DND-41 (cell line): ENCODE measurements at regions not wholly inside any gene's neighbourhood (a gene's known extent, or its start where the extent isn't known, plus 50 kb on each side); places are given as distances from the start of the nearest gene placed in this dataset.

Source experiments
- ATAC-seq: fragments of 200-7000 bp; cut with Tn5 transposase; 3 replicates; pipeline ENCODE4 v1.9.1; 2021; ENCODE audit warnings: low read depth; ENCODE audit not compliant: insufficient read depth
- DNase-seq: peaks from one replicate; pipeline ENCODE4 v3.0.0-alpha.2; 2020
- H2AFZ ChIP-seq: 2 replicates; pipeline ENCODE4 v1.6.0; 2012; ENCODE audit warnings: low read depth, low read length
- H3K27ac ChIP-seq: 2 replicates; pipeline ENCODE4 v1.5.1; 2012; ENCODE audit warnings: low read length, inconsistent platforms
- H3K27me3 ChIP-seq: fragments of 200-600 bp; sonication (generic); 2 replicates; pipeline ENCODE4 v1.6.0; 2012; ENCODE audit warnings: low read length, mild to moderate bottlenecking, inconsistent platforms; ENCODE audit not compliant: insufficient read depth, poor library complexity
- H3K36me3 ChIP-seq: 2 replicates; pipeline ENCODE4 v1.5.1; 2012; ENCODE audit warnings: low read length, inconsistent platforms; ENCODE audit not compliant: insufficient read depth
- H3K4me1 ChIP-seq: 2 replicates; pipeline ENCODE4 v1.5.1; 2012; ENCODE audit warnings: mild to moderate bottlenecking, low read length; ENCODE audit not compliant: insufficient read depth
- H3K4me2 ChIP-seq: 2 replicates; pipeline ENCODE4 v1.6.0; 2012; ENCODE audit warnings: mild to moderate bottlenecking, moderate library complexity, low read length, inconsistent platforms; ENCODE audit not compliant: insufficient read depth
- H3K4me3 ChIP-seq, 2 experiments: fragments of 200-600 bp in 1 of 2; shearing (Covaris generic) in 1 of 2; 2 replicates each; pipeline ENCODE4 v1.5.1; 2012 to 2016; ENCODE audit warnings: inconsistent platforms in 2 of 2, low read length in 2 of 2, mild to moderate bottlenecking in 2 of 2, low read depth in 1 of 2, moderate library complexity in 1 of 2
- H3K79me2 ChIP-seq: 2 replicates; pipeline ENCODE4 v1.6.0; 2012; ENCODE audit warnings: low read length, inconsistent platforms; ENCODE audit not compliant: insufficient read depth
- H3K9ac ChIP-seq: 2 replicates; pipeline ENCODE4 v1.6.0; 2012; ENCODE audit warnings: low read depth, mild to moderate bottlenecking, inconsistent platforms, low read length, moderate library complexity
- H3K9me3 ChIP-seq: 2 replicates; pipeline ENCODE4 v1.5.1; 2012; ENCODE audit warnings: low read length, moderate library complexity, mild to moderate bottlenecking, inconsistent platforms; ENCODE audit not compliant: insufficient read depth, severe bottlenecking
- H4K20me1 ChIP-seq: 2 replicates; pipeline ENCODE4 v1.6.0; 2012; ENCODE audit warnings: low read length; ENCODE audit not compliant: insufficient read depth
- CTCF ChIP-seq: IDR thresholded peaks from 2 replicates; pipeline ENCODE4 v1.5.1; 2012; ENCODE audit warnings: borderline replicate concordance, low read length, moderate library complexity, mild to moderate bottlenecking; ENCODE audit not compliant: poor library complexity, severe bottlenecking; ENCODE audit errors: extremely low read depth
- EZH2 ChIP-seq: IDR thresholded peaks from 3 replicates; pipeline ENCODE4 v1.6.1; 2012; ENCODE audit warnings: borderline replicate concordance, low read depth, mild to moderate bottlenecking, moderate library complexity, low read length, inconsistent platforms; ENCODE audit not compliant: severe bottlenecking

GRCh38 chr6:133055441-133055966 is 185.7 kb upstream of the EYA4 start:
- Histone ChIP-seq H3K4me2 (no peak overlapping the region), H3K4me1 (no peaks in the 10 kb centered on the region), H3K79me2 (no peaks in the 10 kb centered on the region), H3K27me3 (no peaks in the 10 kb centered on the region), H4K20me1 (no peaks in the 10 kb centered on the region), H3K4me3 (no peak overlapping the region), H3K9me3 (no peaks in the 10 kb centered on the region), H2AFZ (no peak overlapping the region), H3K9ac (no peak overlapping the region), H3K36me3 (no peaks in the 10 kb centered on the region), H3K27ac (no peak overlapping the region)
- TF ChIP-seq EZH2 (no peak), CTCF (no peak)
- ATAC-seq = no peak
- no peak for DNase-seq

GRCh38 chr6:133057352-133057751 is 183.8 kb upstream of the EYA4 start:
- no peaks in the 10 kb centered on the region for H4K20me1 ChIP-seq
- H3K4me1 ChIP-seq = no peaks in the 10 kb centered on the region
- H3K27ac ChIP-seq = no peak overlapping the region
- DNase-seq (no peak), ATAC-seq (no peak)
- TF ChIP-seq EZH2 (no peak), CTCF (no peak)
- no peak overlapping the region for H3K4me3 ChIP-seq
- no peaks in the 10 kb centered on the region for H3K36me3 ChIP-seq
- H2AFZ ChIP-seq = no peak overlapping the region
- no peak overlapping the region for H3K4me2 ChIP-seq
- no peaks in the 10 kb centered on the region for H3K79me2 ChIP-seq
- no peaks in the 10 kb centered on the region for H3K27me3 ChIP-seq
- H3K9ac ChIP-seq = no peak overlapping the region
- no peaks in the 10 kb centered on the region for H3K9me3 ChIP-seq

- Histone ChIP-seq H4K20me1 (no peaks in the 10 kb centered on the region), H3K79me2 (no peaks in the 10 kb centered on the region), H2AFZ (no peak overlapping the region), H3K9me3 (no peaks in the 10 kb centered on the region), H3K9ac (no peak overlapping the region), H3K4me1 (no peaks in the 10 kb centered on the region), H3K36me3 (no peaks in the 10 kb centered on the region), H3K4me3 (no peak overlapping the region), H3K27ac (no peak overlapping the region), H3K4me2 (no peak overlapping the region), H3K27me3 (no peaks in the 10 kb centered on the region)
- TF ChIP-seq CTCF (no peak), EZH2 (no peak)
- DNase-seq (no peak), ATAC-seq (no peak)
These were observed 179.1 kb upstream of the EYA4 start for GRCh38 chr6:133062077-133062476.
